ENCODE measurements at regions not wholly inside any gene's neighbourhood (a gene's known extent, or its start where the extent isn't known, plus 50 kb on each side); places are given as distances from the start of the nearest gene placed in this dataset.

DNA sequence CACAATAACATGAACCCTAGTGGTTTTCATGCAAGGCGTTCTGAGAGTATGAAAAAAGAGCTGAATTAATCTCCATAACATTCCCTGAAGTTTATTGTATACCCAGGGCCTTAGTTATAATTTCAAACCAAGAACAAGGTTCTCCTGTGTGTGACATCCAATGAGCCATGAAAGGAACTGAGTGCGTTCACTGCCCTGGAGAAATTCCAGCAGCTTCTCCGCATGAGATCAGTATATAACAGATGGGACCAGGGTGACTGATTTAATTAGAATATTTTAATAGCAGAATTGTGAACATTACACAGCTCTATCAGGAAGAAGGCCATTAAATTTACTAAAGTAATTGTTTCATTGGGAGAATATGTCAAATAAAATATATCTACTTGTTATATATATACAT lies 1190.5 kb upstream of the SLC10A2 start:
- TF ChIP-seq ZNF274 (IDR thresholded peaks at IDR 0.05; ENCODE audit: low read depth, low read length) (no peak), YY1 (IDR thresholded peaks at IDR 0.05; ENCODE audit: extremely low read depth, insufficient replicate concordance, low read depth, low read length) (no peak)

All from HCT116 (cell line).